Smooth muscle cell (in vitro differentiated cells): ENCODE measurements at regions not wholly inside any gene's neighbourhood (a gene's known extent, or its start where the extent isn't known, plus 50 kb on each side); places are given as distances from the start of the nearest gene placed in this dataset.

Source experiments
- DNase-seq: peaks from one replicate; lab custom pipeline; 2025; ENCODE audit not compliant: unreplicated experiment; lab: John Stamatoyannopoulos, UW
- H2AFZ ChIP-seq: fragments of 200-600 bp; sonication (generic); 2 replicates; pipeline ENCODE4 v1.6.0; 2016; ENCODE audit warnings: antibody characterized with exemption, low read depth, mild to moderate bottlenecking
- H3F3A ChIP-seq: fragments of 200-600 bp; sonication (generic); 2 replicates; pipeline ENCODE4 v1.6.0; 2017; ENCODE audit warnings: antibody characterized with exemption, low read depth
- H3K27ac ChIP-seq: fragments of 200-600 bp; sonication (generic); 2 replicates; pipeline ENCODE4 v1.5.1; 2016; ENCODE audit warnings: low read depth, mild to moderate bottlenecking
- H3K27me3 ChIP-seq: fragments of 200-600 bp; sonication (generic); 2 replicates; pipeline ENCODE4 v1.6.1; 2016; ENCODE audit warnings: low read depth, mild to moderate bottlenecking
- H3K36me3 ChIP-seq: fragments of 200-600 bp; sonication (generic); 2 replicates; pipeline ENCODE4 v1.5.1; 2016; ENCODE audit warnings: low read depth
- H3K4me1 ChIP-seq: fragments of 200-600 bp; sonication (generic); 2 replicates; pipeline ENCODE4 v1.5.1; 2016; ENCODE audit warnings: low read depth
- H3K4me2 ChIP-seq: fragments of 200-600 bp; sonication (generic); 2 replicates; pipeline ENCODE4 v1.6.0; 2016; ENCODE audit warnings: mild to moderate bottlenecking
- H3K4me3 ChIP-seq: fragments of 200-600 bp; sonication (generic); 2 replicates; pipeline ENCODE4 v1.5.1; 2016; ENCODE audit warnings: mild to moderate bottlenecking
- H3K79me2 ChIP-seq: fragments of 200-600 bp; sonication (generic); 2 replicates; pipeline ENCODE4 v1.6.0; 2016; ENCODE audit warnings: low read depth, mild to moderate bottlenecking
- H3K9ac ChIP-seq: fragments of 200-600 bp; sonication (generic); 2 replicates; pipeline ENCODE4 v1.6.0; 2016; ENCODE audit warnings: low read depth
- H3K9me3 ChIP-seq: fragments of 200-600 bp; sonication (generic); replicated peaks from 2 replicates; pipeline ENCODE4 v1.5.1; 2016; ENCODE audit warnings: low read depth
- H4K20me1 ChIP-seq: fragments of 200-600 bp; sonication (generic); 2 replicates; pipeline ENCODE4 v1.6.0; 2016; ENCODE audit warnings: low read depth
- WGBS: methylation state at CpG from one replicate; pipeline ENCODE4 v1.1.7; 2016; ENCODE audit warnings: low lambda C conversion rate; 5-methylcytosine and 5-hydroxymethylcytosine counted together
- TF ChIP-seq, protein P1 (sequence below): fragments of 200-600 bp; sonication (generic); IDR thresholded peaks from 2 replicates; pipeline ENCODE4 v1.5.1; 2017; ENCODE audit warnings: borderline replicate concordance, mild to moderate bottlenecking, antibody characterized with exemption; ENCODE audit not compliant: insufficient read depth, poor library complexity, severe bottlenecking

DNA sequence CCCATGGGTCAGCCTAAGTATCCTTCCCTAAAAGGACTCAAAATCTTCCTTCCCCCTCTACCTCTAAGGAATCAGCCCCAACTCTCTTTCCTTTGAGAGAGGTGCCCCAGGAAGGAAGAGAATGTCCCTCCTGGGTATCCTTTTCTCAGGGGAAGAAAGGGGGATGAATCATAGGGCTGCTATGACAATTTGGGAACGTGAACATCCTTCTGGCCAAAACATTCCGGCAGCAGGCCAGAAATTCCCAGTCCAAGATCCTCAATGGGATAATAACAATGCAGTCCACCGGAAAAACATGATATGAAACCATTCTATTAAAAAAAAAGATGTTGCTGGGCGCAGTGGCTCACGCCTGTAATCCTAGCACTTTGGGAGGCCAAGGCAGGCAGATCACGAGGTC is 50.8 kb upstream of the CACNA2D3 start:
- H3F3A ChIP-seq, result no peaks in the 10 kb centered on the region
- no peak overlapping the region for H2AFZ ChIP-seq
- H3K9me3 ChIP-seq, result no peaks in the 10 kb centered on the region
- H3K27me3 ChIP-seq, result no peaks in the 10 kb centered on the region
- TF ChIP-seq, protein P1, sequence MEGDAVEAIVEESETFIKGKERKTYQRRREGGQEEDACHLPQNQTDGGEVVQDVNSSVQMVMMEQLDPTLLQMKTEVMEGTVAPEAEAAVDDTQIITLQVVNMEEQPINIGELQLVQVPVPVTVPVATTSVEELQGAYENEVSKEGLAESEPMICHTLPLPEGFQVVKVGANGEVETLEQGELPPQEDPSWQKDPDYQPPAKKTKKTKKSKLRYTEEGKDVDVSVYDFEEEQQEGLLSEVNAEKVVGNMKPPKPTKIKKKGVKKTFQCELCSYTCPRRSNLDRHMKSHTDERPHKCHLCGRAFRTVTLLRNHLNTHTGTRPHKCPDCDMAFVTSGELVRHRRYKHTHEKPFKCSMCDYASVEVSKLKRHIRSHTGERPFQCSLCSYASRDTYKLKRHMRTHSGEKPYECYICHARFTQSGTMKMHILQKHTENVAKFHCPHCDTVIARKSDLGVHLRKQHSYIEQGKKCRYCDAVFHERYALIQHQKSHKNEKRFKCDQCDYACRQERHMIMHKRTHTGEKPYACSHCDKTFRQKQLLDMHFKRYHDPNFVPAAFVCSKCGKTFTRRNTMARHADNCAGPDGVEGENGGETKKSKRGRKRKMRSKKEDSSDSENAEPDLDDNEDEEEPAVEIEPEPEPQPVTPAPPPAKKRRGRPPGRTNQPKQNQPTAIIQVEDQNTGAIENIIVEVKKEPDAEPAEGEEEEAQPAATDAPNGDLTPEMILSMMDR, result no peak
- H3K27ac ChIP-seq, result no peak overlapping the region
- H3K9ac ChIP-seq, result no peak overlapping the region
- no peak overlapping the region for H3K4me3 ChIP-seq
- DNase-seq, result no peak
- H3K4me1 ChIP-seq, result no peaks in the 10 kb centered on the region
- H3K36me3 ChIP-seq, result no peaks in the 10 kb centered on the region
- no peaks in the 10 kb centered on the region for H4K20me1 ChIP-seq
- H3K4me2 ChIP-seq, result no peak overlapping the region
- no peaks in the 10 kb centered on the region for H3K79me2 ChIP-seq
- WGBS, result 78% methylated on average over 6 of the region's 6 CpGs

DNA sequence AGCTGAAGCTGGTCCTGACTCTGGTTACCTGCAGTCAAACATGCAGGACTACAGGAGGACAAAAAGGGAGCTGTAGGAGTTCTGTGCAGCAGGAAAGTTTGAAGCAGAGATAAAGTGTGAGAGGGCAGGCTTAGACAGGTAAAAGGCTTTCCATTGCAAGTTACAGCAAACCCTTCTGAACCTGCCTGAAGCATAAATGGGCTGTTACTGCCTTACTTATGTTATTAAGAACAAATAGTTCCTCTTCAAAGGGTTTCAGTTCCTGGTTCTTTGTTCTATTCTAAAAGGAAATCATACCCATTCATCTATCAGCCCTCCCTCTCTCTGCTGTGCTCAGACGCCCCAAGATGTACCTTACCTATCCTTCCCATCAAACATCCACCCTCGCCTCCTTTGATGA is 52.4 kb upstream of the CACNA2D3 start:
- H3K27ac ChIP-seq, result no peak overlapping the region
- H3K79me2 ChIP-seq, result no peaks in the 10 kb centered on the region
- no peaks in the 10 kb centered on the region for H3K36me3 ChIP-seq
- H3K4me2 ChIP-seq, result no peak overlapping the region
- H3K4me3 ChIP-seq, result no peak overlapping the region
- TF ChIP-seq, protein P1, result no peak
- 85% methylated on average over 2 of the region's 2 CpGs for WGBS
- no peaks in the 10 kb centered on the region for H3K4me1 ChIP-seq
- H3K9ac ChIP-seq, result no peak overlapping the region
- H3F3A ChIP-seq, result no peaks in the 10 kb centered on the region
- H4K20me1 ChIP-seq, result no peaks in the 10 kb centered on the region
- H3K27me3 ChIP-seq, result no peaks in the 10 kb centered on the region
- DNase-seq, result no peak
- no peak overlapping the region for H2AFZ ChIP-seq
- H3K9me3 ChIP-seq, result no peaks in the 10 kb centered on the region

DNA sequence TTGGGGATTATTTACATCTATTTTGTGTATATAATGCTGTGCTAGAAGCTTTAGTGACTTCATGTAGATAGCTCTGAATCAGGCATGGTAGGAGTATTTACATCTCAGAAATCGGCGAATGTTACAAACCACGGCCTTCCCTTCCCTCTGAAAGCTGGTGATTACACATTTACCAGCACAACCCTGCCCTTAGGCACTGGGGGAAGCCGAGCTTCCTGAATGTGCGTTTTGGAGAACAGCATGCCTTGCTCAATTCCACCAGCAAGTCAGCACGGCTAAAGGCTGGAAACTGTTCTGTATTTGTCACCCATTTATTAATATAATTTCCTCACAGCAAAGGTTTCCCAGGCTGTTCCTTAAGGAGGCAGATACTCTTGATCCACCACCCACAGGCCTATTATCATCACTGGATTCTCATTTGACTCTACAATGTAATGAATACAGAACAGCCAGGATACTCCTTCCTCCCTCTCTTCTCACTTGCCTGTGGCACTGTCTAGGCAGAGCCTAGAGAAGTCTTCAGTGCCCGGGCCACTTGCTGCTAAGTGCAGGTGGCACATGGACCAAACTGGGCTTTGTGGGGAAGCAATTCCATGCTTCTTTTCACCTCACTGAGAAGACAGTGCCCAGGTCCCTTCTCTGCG is 55.2 kb upstream of the CACNA2D3 start:
- Histone ChIP-seq H3F3A (no peaks in the 10 kb centered on the region), H3K79me2 (no peaks in the 10 kb centered on the region), H3K4me3 (no peak overlapping the region), H2AFZ (no peak overlapping the region), H3K27ac (no peak overlapping the region), H3K9ac (no peak overlapping the region), H3K9me3 (no peaks in the 10 kb centered on the region), H4K20me1 (no peaks in the 10 kb centered on the region), H3K4me1 (no peaks in the 10 kb centered on the region), H3K27me3 (no peaks in the 10 kb centered on the region), H3K36me3 (no peaks in the 10 kb centered on the region), H3K4me2 (no peak overlapping the region)
- TF ChIP-seq, protein P1, result no peak
- DNase-seq, result no peak
- 60% methylated on average over 8 of the region's 8 CpGs for WGBS

DNA sequence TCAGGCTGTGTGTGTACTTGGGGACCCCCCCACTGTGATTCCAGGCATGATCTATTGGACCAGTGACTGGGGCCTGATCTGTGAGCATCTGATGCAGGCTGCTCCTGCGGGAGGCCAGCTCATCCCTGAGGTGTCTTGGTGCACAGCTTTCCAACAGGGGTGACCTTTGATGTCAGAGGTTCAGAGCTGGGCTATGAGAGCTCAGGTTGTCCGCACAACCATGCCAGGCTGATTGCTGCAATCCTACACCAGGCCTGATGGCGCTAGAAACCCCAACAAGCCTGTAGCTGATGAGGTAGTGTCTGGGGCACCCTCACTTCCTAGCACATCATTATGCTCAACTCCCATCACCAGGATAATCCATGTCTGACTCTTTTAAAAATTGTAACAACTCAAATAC is 56.1 kb upstream of the CACNA2D3 start:
- no peaks in the 10 kb centered on the region for H3K27me3 ChIP-seq
- H3K27ac ChIP-seq, result no peak overlapping the region
- no peaks in the 10 kb centered on the region for H3K9me3 ChIP-seq
- no peaks in the 10 kb centered on the region for H3K4me1 ChIP-seq
- no peaks in the 10 kb centered on the region for H3F3A ChIP-seq
- no peak overlapping the region for H3K4me3 ChIP-seq
- no peak overlapping the region for H3K4me2 ChIP-seq
- H3K9ac ChIP-seq, result no peak overlapping the region
- H3K36me3 ChIP-seq, result no peaks in the 10 kb centered on the region
- DNase-seq, result no peak
- no peaks in the 10 kb centered on the region for H3K79me2 ChIP-seq
- H2AFZ ChIP-seq, result no peak overlapping the region
- no peaks in the 10 kb centered on the region for H4K20me1 ChIP-seq
- TF ChIP-seq, protein P1, result no peak
- 93% methylated on average over 3 of the region's 3 CpGs for WGBS
